Adrenal gland (tissue), 9 donors: ENCODE measurements at regions not wholly inside any gene's neighbourhood (a gene's known extent, or its start where the extent isn't known, plus 50 kb on each side); places are given as distances from the start of the nearest gene placed in this dataset.

Source experiments
- DNase-seq, 7 donors: peaks; one replicate each; pipeline ENCODE4 v3.0.0-alpha.2; 2019 to 2020
- H3K27ac ChIP-seq, 5 donors: fragments of 200-600 bp; sonication (generic) in 4 of 5; 1 replicate in 3 of 5; 2 replicates in 2 of 5; pipeline versions ENCODE4 v1.5.1 to v1.8.0; 2016 to 2020; ENCODE audit warnings: mild to moderate bottlenecking in 1 of 5
- H3K27me3 ChIP-seq: fragments of 200-600 bp; 2 replicates; pipeline ENCODE4 v1.8.0; 2021
- H3K36me3 ChIP-seq, 2 donors: fragments of 200-600 bp; replicated peaks in 1 of 2; 1 replicate in 1 of 2; 2 replicates in 1 of 2; pipeline versions ENCODE4 v1.5.1 to v1.8.0; 2018 to 2022
- H3K4me1 ChIP-seq, 2 donors: fragments of 200-600 bp; replicated peaks in 1 of 2; 1 replicate in 1 of 2; 2 replicates in 1 of 2; pipeline versions ENCODE4 v1.5.1 to v1.8.0; 2018 to 2021
- H3K4me3 ChIP-seq, 4 donors: fragments of 200-600 bp; sonication (generic) in 3 of 4; one replicate each; pipeline ENCODE4 v1.5.1; 2016 to 2018
- H3K9me3 ChIP-seq, 3 donors: fragments of 200-600 bp; sonication (generic) in 1 of 3; replicated peaks in 1 of 3; 1 replicate in 2 of 3; 2 replicates in 1 of 3; pipeline versions ENCODE4 v1.5.1 to v1.8.0; 2016 to 2021
- CTCF ChIP-seq, 6 experiments: fragments of 450-650 bp in 4 of 6; fragments of 200-600 bp in 2 of 6; sonication (generic) in 1 of 6; IDR thresholded peaks; 1 replicate in 5 of 6; 2 replicates in 1 of 6; pipeline versions ENCODE4 v1.5.1 to v1.8.0; 2016 to 2021; ENCODE audit warnings: antibody characterized with exemption in 6 of 6, mild to moderate bottlenecking in 2 of 6, moderate library complexity in 1 of 6
- POLR2A ChIP-seq, 2 donors: fragments of 450-650 bp; IDR thresholded peaks; one replicate each; pipeline ENCODE4 v1.6.1; 2017; ENCODE audit warnings: antibody characterized with exemption in 2 of 2, mild to moderate bottlenecking in 2 of 2, moderate library complexity in 1 of 2
- WGBS, 4 donors: extraction: QIAGEN DNeasy Blood & Tissue Kit in 2 of 4; methylation state at CpG; one replicate each; pipeline versions ENCODE4 v1.1.5 to v1.1.7; 2013 to 2017; 5-methylcytosine and 5-hydroxymethylcytosine counted together
- intact Hi-C, 2 donors: fragments of 100-400 bp; cut with DNase I; formaldehyde crosslinking; loops; one replicate each; pipeline versions ENCODE4 v1.14.1 to v1.15.0; 2022 to 2023
- donor health status: healthy with polysubstance abuse.
- donor health status: Bipolar disorder and iron deficiency.
- donor health status: DM: yes; HTN: yes; CAD: no.
- donor health status: DM: no; HTN: no; CAD: no.
- donor health status: DM: no; HTN: no; CAD: no.

GRCh38 chr7:119382726-119383125 lies 890.2 kb upstream of the KCND2 start:
- Histone ChIP-seq H3K27me3 (no peaks in the 10 kb centered on the region), H3K9me3 (no peaks in the 10 kb centered on the region), H3K4me1 (no peaks in the 10 kb centered on the region), H3K27ac (no peak overlapping the region), H3K4me3 (no peak overlapping the region), H3K36me3 (no peaks in the 10 kb centered on the region)
- TF ChIP-seq CTCF (IDR thresholded peaks at IDR 0.05) (no peak), POLR2A (IDR thresholded peaks at IDR 0.05) (no peak)
- intact Hi-C loops, result no loop called here
- no peak for DNase-seq

GRCh38 chr7:119395024-119395423 lies 878.0 kb upstream of the KCND2 start:
- Histone ChIP-seq H3K9me3 (no peaks in the 10 kb centered on the region), H3K27me3 (no peaks in the 10 kb centered on the region), H3K36me3 (no peaks in the 10 kb centered on the region), H3K4me3 (no peak overlapping the region), H3K27ac (no peak overlapping the region), H3K4me1 (no peaks in the 10 kb centered on the region)
- intact Hi-C loops, result no loop called here
- TF ChIP-seq CTCF (IDR thresholded peaks at IDR 0.05) (no peak), POLR2A (IDR thresholded peaks at IDR 0.05) (no peak)
- 69 to 92% (median 88%) methylated on average over 2 of the region's 2 CpGs for WGBS, 4 donors
- DNase-seq, result no peak

- no peaks in the 10 kb centered on the region for H3K9me3 ChIP-seq
- TF ChIP-seq CTCF (IDR thresholded peaks at IDR 0.05) (no peak), POLR2A (IDR thresholded peaks at IDR 0.05) (no peak)
- no peak overlapping the region for H3K4me3 ChIP-seq
- no peak for DNase-seq
- H3K27ac ChIP-seq, result no peak overlapping the region
- no peaks in the 10 kb centered on the region for H3K27me3 ChIP-seq
- intact Hi-C loops, result no loop called here
- 39 to 54% (median 45%) methylated on average over 2 of the region's 2 CpGs for WGBS, 4 donors
- H3K36me3 ChIP-seq, result no peaks in the 10 kb centered on the region
- no peaks in the 10 kb centered on the region for H3K4me1 ChIP-seq
These were observed 875.8 kb upstream of the KCND2 start for GRCh38 chr7:119397156-119397555.

- Histone ChIP-seq H3K36me3 (no peaks in the 10 kb centered on the region), H3K27me3 (no peaks in the 10 kb centered on the region), H3K4me1 (no peaks in the 10 kb centered on the region), H3K4me3 (no peak overlapping the region), H3K27ac (no peak overlapping the region), H3K9me3 (no peaks in the 10 kb centered on the region)
- intact Hi-C loops, result no loop called here
- WGBS, 4 donors, result 68 to 88% (median 80%) methylated on average over 1 of the region's 1 CpG
- TF ChIP-seq CTCF (IDR thresholded peaks at IDR 0.05) (no peak), POLR2A (IDR thresholded peaks at IDR 0.05) (no peak)
- no peak for DNase-seq
These were observed 864.4 kb upstream of the KCND2 start for GRCh38 chr7:119408596-119408995.
